ENCODE measurements at regions not wholly inside any gene's neighbourhood (a gene's known extent, or its start where the extent isn't known, plus 50 kb on each side); places are given as distances from the start of the nearest gene placed in this dataset.
"Not testable (repeated sequence)": the region's sequence is repeated elsewhere in the genome, so short reads cannot be mapped to it uniquely, and the experiment has no call there.

DNA sequence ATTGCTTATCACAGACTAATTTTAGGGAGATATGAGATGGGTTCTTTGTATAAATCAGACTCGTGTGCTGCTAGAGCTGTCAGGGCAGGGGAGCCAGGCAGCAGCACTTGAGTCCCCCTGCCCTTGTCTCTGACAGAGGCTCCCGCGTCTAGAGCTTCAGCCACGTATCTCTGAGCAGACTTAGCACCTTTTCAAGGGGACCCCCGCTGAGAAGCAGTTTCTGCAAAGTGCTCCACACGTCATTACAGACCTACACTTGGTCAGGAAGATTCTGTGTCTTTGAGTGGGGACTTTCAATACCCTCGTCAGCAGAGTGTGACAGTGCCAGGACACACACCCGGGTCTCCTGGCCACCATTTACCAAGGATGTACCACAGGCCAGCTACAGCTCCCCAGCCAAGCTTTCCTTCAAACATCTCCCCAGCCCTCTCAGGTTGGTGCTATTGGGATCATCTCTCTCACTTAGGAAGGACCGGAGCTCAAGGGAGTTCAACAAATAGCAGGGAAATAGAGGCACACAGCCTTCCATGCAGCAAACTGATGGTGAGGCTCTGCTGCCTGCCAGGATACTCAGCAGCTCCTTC is 312.3 kb downstream of the BCL2L11 start:
- not testable (repeated sequence) for H3K9me3 Mint-ChIP-seq; H3K4me3 Mint-ChIP-seq; H3K36me3 Mint-ChIP-seq (ENCODE audit: low read depth); H3K27ac Mint-ChIP-seq; ATAC-seq (replicated peaks); H3K27me3 Mint-ChIP-seq; H3K4me1 Mint-ChIP-seq

- ATAC-seq (replicated peaks); H3K27me3 Mint-ChIP-seq; H3K4me3 Mint-ChIP-seq; H3K9me3 Mint-ChIP-seq; H3K36me3 Mint-ChIP-seq (ENCODE audit: low read depth); H3K27ac Mint-ChIP-seq; H3K4me1 Mint-ChIP-seq: not testable (repeated sequence)
Measured at GRCh38 chr2:111433892-111434607, 313.3 kb downstream of the BCL2L11 start.

GRCh38 chr2:111434608-111434939 is 313.9 kb downstream of the BCL2L11 start:
- H3K36me3 Mint-ChIP-seq (ENCODE audit: low read depth); H3K4me3 Mint-ChIP-seq; H3K27ac Mint-ChIP-seq; H3K4me1 Mint-ChIP-seq; H3K27me3 Mint-ChIP-seq; H3K9me3 Mint-ChIP-seq: not testable (repeated sequence)
- ATAC-seq (replicated peaks), result peak; percentile 46

DNA sequence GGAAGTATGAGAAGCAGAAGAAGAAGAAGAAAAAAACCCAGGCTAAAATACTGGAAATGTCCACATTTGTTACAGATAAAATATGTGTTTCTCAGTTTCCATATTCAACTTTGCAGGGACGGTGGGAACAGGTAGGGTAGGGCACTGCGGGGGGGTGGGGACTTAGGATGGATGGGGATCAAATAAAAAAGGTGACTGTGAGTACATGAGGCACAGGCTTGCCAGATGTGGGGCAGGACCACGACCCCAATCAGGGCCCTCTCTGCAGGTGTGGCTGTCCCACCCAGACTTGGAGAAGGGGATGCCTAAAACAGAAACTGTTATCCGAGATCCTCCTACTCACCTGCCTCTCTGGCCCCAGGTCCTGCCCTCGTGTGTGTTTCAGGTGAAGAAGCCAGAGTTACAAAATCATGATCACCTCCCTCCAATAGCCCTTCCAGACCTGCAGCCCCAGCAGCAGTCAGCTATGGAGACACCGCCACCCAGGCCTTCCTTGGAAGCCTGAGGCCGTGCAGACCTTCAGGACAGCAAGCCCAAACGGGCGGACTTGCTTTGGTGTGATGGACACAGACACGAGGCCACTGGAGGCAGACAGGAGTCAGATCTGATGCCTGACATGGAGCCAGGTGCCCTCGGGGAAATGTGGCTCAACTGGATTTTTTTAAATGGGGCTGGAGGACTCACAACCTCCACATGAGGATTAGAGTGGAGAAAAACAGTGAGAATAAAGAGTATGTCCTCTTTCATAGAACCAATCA is 315.0 kb downstream of the BCL2L11 start:
- ATAC-seq (replicated peaks), result not testable (repeated sequence)

GRCh38 chr2:111436411-111436810 is 315.7 kb downstream of the BCL2L11 start:
- H3K9me3 Mint-ChIP-seq, H3K27me3 Mint-ChIP-seq: not testable (repeated sequence)

More for the DNA sequence above, 315.0 kb downstream of the BCL2L11 start:
- H3K36me3 Mint-ChIP-seq (ENCODE audit: low read depth); H3K4me3 Mint-ChIP-seq; H3K9me3 Mint-ChIP-seq; H3K27ac Mint-ChIP-seq; H3K27me3 Mint-ChIP-seq; H3K4me1 Mint-ChIP-seq: not testable (repeated sequence)

DNA sequence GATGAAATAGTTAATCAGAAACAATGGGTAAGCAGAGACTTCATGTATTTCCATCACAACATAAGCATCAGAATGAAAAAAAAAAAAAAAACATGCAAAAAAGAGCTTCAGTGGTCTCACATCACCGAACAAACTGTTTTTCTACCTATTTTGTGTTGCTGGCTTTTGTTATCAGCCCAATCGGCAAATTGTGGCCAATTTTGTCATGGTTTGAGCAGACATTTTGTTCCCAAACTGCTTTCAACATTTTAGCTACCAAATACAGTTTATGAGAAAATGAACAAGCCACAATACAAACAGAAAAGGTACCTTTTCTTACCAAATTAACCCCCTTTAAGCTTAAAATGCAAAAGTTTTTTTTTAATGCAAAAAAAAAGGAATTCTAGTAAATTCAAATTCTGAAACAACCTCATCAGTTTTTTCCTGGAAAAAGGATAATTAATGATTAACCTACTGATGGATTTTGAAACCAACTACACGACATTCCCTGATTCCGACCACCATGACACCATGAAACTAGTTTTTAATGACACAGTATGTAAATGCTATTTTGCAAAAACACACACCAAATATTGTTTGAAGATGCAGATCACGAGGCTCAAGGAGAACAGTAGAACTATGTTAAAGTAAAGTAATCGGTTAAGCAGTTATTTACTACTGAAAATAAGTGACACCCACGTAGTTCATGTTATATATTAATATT is 316.7 kb downstream of the BCL2L11 start:
- H3K4me1 Mint-ChIP-seq; ATAC-seq (replicated peaks); H3K27ac Mint-ChIP-seq: not testable (repeated sequence)

More at GRCh38 chr2:111436411-111436810, 315.7 kb downstream of the BCL2L11 start:
- peak; percentile 6 for ATAC-seq (replicated peaks)
- not testable (repeated sequence) for H3K4me3 Mint-ChIP-seq; H3K27ac Mint-ChIP-seq; H3K4me1 Mint-ChIP-seq; H3K36me3 Mint-ChIP-seq (ENCODE audit: low read depth)

GRCh38 chr2:111438161-111438560 is 317.4 kb downstream of the BCL2L11 start:
- not testable (repeated sequence) for H3K4me1 Mint-ChIP-seq; H3K27ac Mint-ChIP-seq; H3K9me3 Mint-ChIP-seq; H3K27me3 Mint-ChIP-seq; H3K4me3 Mint-ChIP-seq; H3K36me3 Mint-ChIP-seq (ENCODE audit: low read depth)
- ATAC-seq (replicated peaks), result peak; percentile 39

More for the DNA sequence above, 316.7 kb downstream of the BCL2L11 start:
- H3K27me3 Mint-ChIP-seq; H3K9me3 Mint-ChIP-seq; H3K36me3 Mint-ChIP-seq (ENCODE audit: low read depth); H3K4me3 Mint-ChIP-seq: not testable (repeated sequence)

GRCh38 chr2:111439237-111439636 is 318.5 kb downstream of the BCL2L11 start:
- not testable (repeated sequence) for H3K4me1 Mint-ChIP-seq

DNA sequence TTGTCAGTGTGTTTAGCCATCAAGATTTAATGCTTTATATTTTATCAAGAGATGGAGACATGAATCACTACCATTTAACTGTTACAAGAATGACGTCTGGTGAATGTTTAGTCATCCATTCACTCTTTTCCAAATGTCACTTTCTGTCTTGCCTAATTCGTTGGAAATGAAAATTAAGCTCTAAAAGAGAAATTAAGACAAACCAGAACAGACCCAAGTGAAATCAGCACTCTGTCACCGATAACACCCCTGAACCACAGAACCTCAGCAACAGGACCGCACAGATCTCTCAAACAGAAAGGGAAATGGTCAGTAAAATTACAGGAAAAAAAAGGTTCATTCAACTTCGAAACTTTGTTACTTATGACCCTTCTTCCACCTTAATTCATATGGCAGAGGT is 320.9 kb downstream of the BCL2L11 start:
- not testable (repeated sequence) for H3K27ac Mint-ChIP-seq; H3K4me1 Mint-ChIP-seq; H3K36me3 Mint-ChIP-seq (ENCODE audit: low read depth); H3K9me3 Mint-ChIP-seq; H3K27me3 Mint-ChIP-seq; H3K4me3 Mint-ChIP-seq
- ATAC-seq (replicated peaks), result peak; percentile 33

More at GRCh38 chr2:111439237-111439636, 318.5 kb downstream of the BCL2L11 start:
- H3K27ac Mint-ChIP-seq; H3K27me3 Mint-ChIP-seq; H3K9me3 Mint-ChIP-seq; H3K4me3 Mint-ChIP-seq; H3K36me3 Mint-ChIP-seq (ENCODE audit: low read depth): not testable (repeated sequence)
- peak; percentile 61 for ATAC-seq (replicated peaks)

GRCh38 chr2:111442767-111443454 is 322.2 kb downstream of the BCL2L11 start:
- H3K36me3 Mint-ChIP-seq (ENCODE audit: low read depth); H3K4me1 Mint-ChIP-seq; ATAC-seq (replicated peaks); H3K4me3 Mint-ChIP-seq; H3K27ac Mint-ChIP-seq; H3K27me3 Mint-ChIP-seq; H3K9me3 Mint-ChIP-seq: not testable (repeated sequence)

DNA sequence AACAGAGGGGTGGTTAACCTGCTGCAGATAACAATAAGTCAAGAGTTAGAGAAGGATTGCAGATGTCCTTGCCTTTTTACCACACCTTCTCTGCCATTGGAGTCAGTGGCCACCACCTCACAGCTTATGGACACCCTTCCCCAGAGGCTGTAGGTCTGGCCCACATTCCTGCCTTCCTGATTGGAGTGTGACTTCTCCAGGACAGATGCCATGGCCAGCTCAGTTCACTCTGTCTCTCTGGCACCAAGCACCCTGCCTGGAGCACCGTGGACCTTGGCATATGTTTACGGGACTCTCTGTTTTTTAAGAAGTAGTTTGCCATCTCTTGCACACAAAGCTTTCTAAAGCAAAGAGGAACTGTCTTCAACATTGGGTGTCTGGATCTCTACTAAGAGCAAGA is 323.8 kb downstream of the BCL2L11 start:
- not testable (repeated sequence) for H3K27me3 Mint-ChIP-seq; H3K27ac Mint-ChIP-seq; ATAC-seq (replicated peaks); H3K36me3 Mint-ChIP-seq (ENCODE audit: low read depth); H3K4me3 Mint-ChIP-seq; H3K9me3 Mint-ChIP-seq; H3K4me1 Mint-ChIP-seq

GRCh38 chr2:111445191-111445929 is 324.6 kb downstream of the BCL2L11 start:
- not testable (repeated sequence) for H3K27ac Mint-ChIP-seq; H3K4me3 Mint-ChIP-seq; H3K4me1 Mint-ChIP-seq; H3K36me3 Mint-ChIP-seq (ENCODE audit: low read depth); H3K27me3 Mint-ChIP-seq; ATAC-seq (replicated peaks); H3K9me3 Mint-ChIP-seq

DNA sequence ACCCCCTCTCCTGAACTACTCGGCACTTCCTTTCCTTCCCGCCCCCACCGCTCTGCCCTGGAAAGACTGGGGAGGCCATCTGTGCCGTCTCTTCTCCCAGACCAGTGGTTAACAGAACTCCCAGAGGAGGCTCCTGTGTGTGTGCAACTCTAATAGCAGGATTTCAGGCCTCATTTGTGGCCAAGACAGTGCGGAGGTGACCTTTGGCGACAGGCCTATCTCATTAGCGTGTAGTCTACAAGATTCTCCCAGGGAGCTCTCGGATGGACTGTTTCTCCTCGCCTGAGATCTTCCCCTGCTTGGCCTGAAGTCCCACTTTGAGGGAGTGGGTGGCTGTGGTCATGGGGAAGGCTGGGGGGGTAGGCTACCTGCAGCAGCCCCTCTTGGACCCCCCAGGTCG is 325.2 kb downstream of the BCL2L11 start:
- ATAC-seq (replicated peaks); H3K36me3 Mint-ChIP-seq (ENCODE audit: low read depth); H3K4me1 Mint-ChIP-seq; H3K27me3 Mint-ChIP-seq; H3K27ac Mint-ChIP-seq; H3K9me3 Mint-ChIP-seq; H3K4me3 Mint-ChIP-seq: not testable (repeated sequence)

DNA sequence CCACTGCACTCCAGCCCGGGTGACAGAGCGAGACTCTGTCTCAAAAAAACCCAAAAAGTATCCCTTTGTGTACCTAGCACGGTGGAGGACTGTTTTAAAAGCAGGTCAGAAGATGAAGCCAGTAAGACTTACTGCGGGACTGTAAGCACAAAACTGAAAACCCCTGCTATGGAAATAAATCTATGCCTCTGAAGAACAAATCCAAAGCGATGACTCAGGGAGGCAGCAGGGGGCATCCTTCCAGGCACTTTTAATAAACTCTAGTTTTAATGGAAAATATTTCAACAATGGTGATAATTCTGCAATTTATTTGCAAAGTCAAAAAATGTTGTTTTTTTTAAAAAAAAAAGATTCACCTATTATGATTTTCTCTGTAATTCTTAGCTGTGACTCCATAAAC is 326.8 kb downstream of the BCL2L11 start:
- H3K4me1 Mint-ChIP-seq, result not testable (repeated sequence)

More for the DNA sequence above, 326.8 kb downstream of the BCL2L11 start:
- not testable (repeated sequence) for H3K36me3 Mint-ChIP-seq (ENCODE audit: low read depth); H3K9me3 Mint-ChIP-seq; H3K27ac Mint-ChIP-seq; ATAC-seq (replicated peaks); H3K4me3 Mint-ChIP-seq; H3K27me3 Mint-ChIP-seq
